Kidney epithelial cell (primary cell): ENCODE measurements at regions not wholly inside any gene's neighbourhood (a gene's known extent, or its start where the extent isn't known, plus 50 kb on each side); places are given as distances from the start of the nearest gene placed in this dataset.

Experiments
- DNase-seq: peaks from one replicate; pipeline ENCODE4 v3.0.0-alpha.2; 2010; ENCODE audit warnings: low read depth
- H3K27me3 ChIP-seq: 2 replicates; pipeline ENCODE4 v1.6.0; 2011; ENCODE audit warnings: low read length; ENCODE audit not compliant: control insufficient read depth, insufficient read depth
- H3K36me3 ChIP-seq: 2 replicates; pipeline ENCODE4 v1.5.1; 2011; ENCODE audit warnings: low read length; ENCODE audit not compliant: control insufficient read depth, insufficient read depth
- H3K4me3 ChIP-seq: 2 replicates; pipeline ENCODE4 v1.5.1; 2011; ENCODE audit warnings: low read depth, mild to moderate bottlenecking, control low read depth, low read length
- CTCF ChIP-seq: IDR thresholded peaks from 2 replicates; pipeline ENCODE4 v1.5.1; 2011; ENCODE audit warnings: mild to moderate bottlenecking, moderate library complexity, low read length, control low read depth, inconsistent platforms; ENCODE audit not compliant: insufficient read depth, poor library complexity, severe bottlenecking

GRCh38 chr12:76226956-76227355, 121.3 kb downstream of the BBS10 start:
- no peak for TF ChIP-seq CTCF
- Histone ChIP-seq H3K27me3 (no peaks in the 10 kb centered on the region), H3K4me3 (no peak overlapping the region), H3K36me3 (no peaks in the 10 kb centered on the region)
- no peak for DNase-seq

- Histone ChIP-seq H3K4me3 (no peak overlapping the region), H3K27me3 (no peaks in the 10 kb centered on the region), H3K36me3 (no peaks in the 10 kb centered on the region)
- no peak for DNase-seq
- TF ChIP-seq CTCF = no peak
Observed at GRCh38 chr12:76226397-76226796, 121.8 kb downstream of the BBS10 start.

- Histone ChIP-seq H3K27me3 (no peaks in the 10 kb centered on the region), H3K36me3 (no peaks in the 10 kb centered on the region), H3K4me3 (no peak overlapping the region)
- TF ChIP-seq CTCF = no peak
- DNase-seq = no peak
Observed at GRCh38 chr12:76223869-76224268, 124.3 kb downstream of the BBS10 start.

GRCh38 chr12:76220980-76221379, 127.2 kb downstream of the BBS10 start:
- no peaks in the 10 kb centered on the region for H3K27me3 ChIP-seq
- H3K36me3 ChIP-seq = no peaks in the 10 kb centered on the region
- no peak for DNase-seq
- TF ChIP-seq CTCF = no peak
- no peak overlapping the region for H3K4me3 ChIP-seq

GRCh38 chr12:76219806-76220205, 128.4 kb downstream of the BBS10 start:
- Histone ChIP-seq H3K27me3 (no peaks in the 10 kb centered on the region), H3K4me3 (no peak overlapping the region), H3K36me3 (no peaks in the 10 kb centered on the region)
- TF ChIP-seq CTCF = no peak
- no peak for DNase-seq

- Histone ChIP-seq H3K27me3 (no peaks in the 10 kb centered on the region), H3K36me3 (no peaks in the 10 kb centered on the region), H3K4me3 (no peak overlapping the region)
- no peak for TF ChIP-seq CTCF
- no peak for DNase-seq
Observed at GRCh38 chr12:76216585-76217472, 131.4 kb downstream of the BBS10 start.
